ENCODE measurements at regions not wholly inside any gene's neighbourhood (a gene's known extent, or its start where the extent isn't known, plus 50 kb on each side); places are given as distances from the start of the nearest gene placed in this dataset.

- no peaks in the 10 kb centered on the region for H3K36me3 ChIP-seq (ENCODE audit: control insufficient read depth in 4 of 4, insufficient read depth in 3 of 4, low read depth in 1 of 4, low read length in 3 of 4)
- no peak for DNase-seq (ENCODE audit: low spot score)
- WGBS, result 62% methylated on average over 6 of the region's 6 CpGs
- no peak overlapping the region for H3K9ac ChIP-seq (ENCODE audit: low read depth in 1 of 2, low read length in 2 of 2)
- H3K4me1 ChIP-seq (ENCODE audit: control insufficient read depth in 4 of 4, insufficient read depth in 4 of 4, low read length in 3 of 4), result no peaks in the 10 kb centered on the region
- no peak overlapping the region for H3K27ac ChIP-seq (ENCODE audit: low read depth in 1 of 2, low read length in 2 of 2)
- no peak overlapping the region for H3K4me3 ChIP-seq (ENCODE audit: low read depth in 1 of 3, low read length in 3 of 3)
- H3K27me3 ChIP-seq (ENCODE audit: control insufficient read depth in 4 of 4, insufficient read depth in 4 of 4, low read length in 3 of 4), result no peaks in the 10 kb centered on the region
- no peaks in the 10 kb centered on the region for H3K9me3 ChIP-seq (ENCODE audit: control insufficient read depth in 4 of 4, low read length in 3 of 4)
- TF ChIP-seq, protein P1, sequence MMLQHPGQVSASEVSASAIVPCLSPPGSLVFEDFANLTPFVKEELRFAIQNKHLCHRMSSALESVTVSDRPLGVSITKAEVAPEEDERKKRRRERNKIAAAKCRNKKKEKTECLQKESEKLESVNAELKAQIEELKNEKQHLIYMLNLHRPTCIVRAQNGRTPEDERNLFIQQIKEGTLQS (IDR thresholded peaks at IDR 0.05), result no peak
- TF ChIP-seq FOXA1 (IDR thresholded peaks at IDR 0.05), result no peak
- TF ChIP-seq YY1 (IDR thresholded peaks at IDR 0.05), result no peak
- no peak for TF ChIP-seq RAD21 (IDR thresholded peaks at IDR 0.05)
- no peak for TF ChIP-seq FOXA2 (IDR thresholded peaks at IDR 0.05)
- TF ChIP-seq NR2F2 (IDR thresholded peaks at IDR 0.05), result no peak
- TF ChIP-seq GABPA (IDR thresholded peaks at IDR 0.05 in 1 of 2, conservative IDR thresholded peaks at IDR 0.05 in 1 of 2), result no peak
- no peak for TF ChIP-seq ZBTB33 (IDR thresholded peaks at IDR 0.05)
- no peak for TF ChIP-seq JUND (IDR thresholded peaks at IDR 0.05)
- TF ChIP-seq, protein P2, sequence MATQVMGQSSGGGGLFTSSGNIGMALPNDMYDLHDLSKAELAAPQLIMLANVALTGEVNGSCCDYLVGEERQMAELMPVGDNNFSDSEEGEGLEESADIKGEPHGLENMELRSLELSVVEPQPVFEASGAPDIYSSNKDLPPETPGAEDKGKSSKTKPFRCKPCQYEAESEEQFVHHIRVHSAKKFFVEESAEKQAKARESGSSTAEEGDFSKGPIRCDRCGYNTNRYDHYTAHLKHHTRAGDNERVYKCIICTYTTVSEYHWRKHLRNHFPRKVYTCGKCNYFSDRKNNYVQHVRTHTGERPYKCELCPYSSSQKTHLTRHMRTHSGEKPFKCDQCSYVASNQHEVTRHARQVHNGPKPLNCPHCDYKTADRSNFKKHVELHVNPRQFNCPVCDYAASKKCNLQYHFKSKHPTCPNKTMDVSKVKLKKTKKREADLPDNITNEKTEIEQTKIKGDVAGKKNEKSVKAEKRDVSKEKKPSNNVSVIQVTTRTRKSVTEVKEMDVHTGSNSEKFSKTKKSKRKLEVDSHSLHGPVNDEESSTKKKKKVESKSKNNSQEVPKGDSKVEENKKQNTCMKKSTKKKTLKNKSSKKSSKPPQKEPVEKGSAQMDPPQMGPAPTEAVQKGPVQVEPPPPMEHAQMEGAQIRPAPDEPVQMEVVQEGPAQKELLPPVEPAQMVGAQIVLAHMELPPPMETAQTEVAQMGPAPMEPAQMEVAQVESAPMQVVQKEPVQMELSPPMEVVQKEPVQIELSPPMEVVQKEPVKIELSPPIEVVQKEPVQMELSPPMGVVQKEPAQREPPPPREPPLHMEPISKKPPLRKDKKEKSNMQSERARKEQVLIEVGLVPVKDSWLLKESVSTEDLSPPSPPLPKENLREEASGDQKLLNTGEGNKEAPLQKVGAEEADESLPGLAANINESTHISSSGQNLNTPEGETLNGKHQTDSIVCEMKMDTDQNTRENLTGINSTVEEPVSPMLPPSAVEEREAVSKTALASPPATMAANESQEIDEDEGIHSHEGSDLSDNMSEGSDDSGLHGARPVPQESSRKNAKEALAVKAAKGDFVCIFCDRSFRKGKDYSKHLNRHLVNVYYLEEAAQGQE (IDR thresholded peaks at IDR 0.05), result no peak
- no peak for TF ChIP-seq EGR1 (IDR thresholded peaks at IDR 0.05; ENCODE audit: low read depth in 2 of 2)
- no peak for TF ChIP-seq TAF1 (conservative IDR thresholded peaks at IDR 0.05)
- TF ChIP-seq, protein P3, sequence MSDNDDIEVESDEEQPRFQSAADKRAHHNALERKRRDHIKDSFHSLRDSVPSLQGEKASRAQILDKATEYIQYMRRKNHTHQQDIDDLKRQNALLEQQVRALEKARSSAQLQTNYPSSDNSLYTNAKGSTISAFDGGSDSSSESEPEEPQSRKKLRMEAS (IDR thresholded peaks at IDR 0.05), result no peak
- TF ChIP-seq CTCF (IDR thresholded peaks at IDR 0.05; ENCODE audit: low read depth, low read length, missing input control), result no peak
- no peak for TF ChIP-seq HNF4G (IDR thresholded peaks at IDR 0.05)
- TF ChIP-seq SP1 (IDR thresholded peaks at IDR 0.05), result no peak
- TF ChIP-seq RXRA (IDR thresholded peaks at IDR 0.05), result no peak
- no peak for TF ChIP-seq HNF4A (conservative IDR thresholded peaks at IDR 0.05)
These were observed 83.5 kb upstream of the AP1S2 start for GRCh38 chrX:15938072-15938471.

All from liver (tissue), 8 donors.